Peyer's patch (tissue), 4 donors: ENCODE measurements at regions not wholly inside any gene's neighbourhood (a gene's known extent, or its start where the extent isn't known, plus 50 kb on each side); places are given as distances from the start of the nearest gene placed in this dataset.

ENCODE experiments used
- POLR2A ChIP-seq, 2 donors: fragments of 450-650 bp; IDR thresholded peaks; one replicate each; pipeline ENCODE4 v1.5.1; 2017; ENCODE audit warnings: antibody characterized with exemption in 2 of 2, mild to moderate bottlenecking in 2 of 2, moderate library complexity in 2 of 2
- TF ChIP-seq, protein P1 (sequence below), 6 experiments: fragments of 450-650 bp in 4 of 6; fragments of 200-600 bp in 2 of 6; sonication (generic) in 1 of 6; IDR thresholded peaks; one replicate each; pipeline ENCODE4 v1.5.1; 2017 to 2019; ENCODE audit warnings: antibody characterized with exemption in 6 of 6, mild to moderate bottlenecking in 3 of 6, moderate library complexity in 1 of 6

DNA sequence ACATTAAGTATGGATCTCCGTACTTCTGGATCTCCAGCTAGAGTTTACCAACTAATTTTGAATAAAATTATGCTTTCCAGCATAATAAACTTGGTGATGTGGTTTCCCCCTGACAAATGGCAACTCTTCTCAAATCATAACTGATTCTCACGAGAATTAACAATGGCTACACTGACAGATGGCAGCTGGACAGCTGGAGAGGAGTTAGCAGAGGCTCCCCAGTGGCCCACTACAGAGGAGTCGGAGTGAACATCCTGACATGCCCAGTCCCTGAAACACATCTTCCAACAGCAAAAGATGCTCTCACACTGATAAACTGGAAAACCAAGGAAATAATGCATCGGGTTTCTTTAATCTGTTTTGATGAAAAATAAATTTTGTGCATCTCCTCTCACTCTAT, 239.6 kb downstream of the MAN2A1 start:
- no peak for TF ChIP-seq POLR2A (IDR thresholded peaks at IDR 0.05)
- TF ChIP-seq, protein P1, sequence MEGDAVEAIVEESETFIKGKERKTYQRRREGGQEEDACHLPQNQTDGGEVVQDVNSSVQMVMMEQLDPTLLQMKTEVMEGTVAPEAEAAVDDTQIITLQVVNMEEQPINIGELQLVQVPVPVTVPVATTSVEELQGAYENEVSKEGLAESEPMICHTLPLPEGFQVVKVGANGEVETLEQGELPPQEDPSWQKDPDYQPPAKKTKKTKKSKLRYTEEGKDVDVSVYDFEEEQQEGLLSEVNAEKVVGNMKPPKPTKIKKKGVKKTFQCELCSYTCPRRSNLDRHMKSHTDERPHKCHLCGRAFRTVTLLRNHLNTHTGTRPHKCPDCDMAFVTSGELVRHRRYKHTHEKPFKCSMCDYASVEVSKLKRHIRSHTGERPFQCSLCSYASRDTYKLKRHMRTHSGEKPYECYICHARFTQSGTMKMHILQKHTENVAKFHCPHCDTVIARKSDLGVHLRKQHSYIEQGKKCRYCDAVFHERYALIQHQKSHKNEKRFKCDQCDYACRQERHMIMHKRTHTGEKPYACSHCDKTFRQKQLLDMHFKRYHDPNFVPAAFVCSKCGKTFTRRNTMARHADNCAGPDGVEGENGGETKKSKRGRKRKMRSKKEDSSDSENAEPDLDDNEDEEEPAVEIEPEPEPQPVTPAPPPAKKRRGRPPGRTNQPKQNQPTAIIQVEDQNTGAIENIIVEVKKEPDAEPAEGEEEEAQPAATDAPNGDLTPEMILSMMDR (IDR thresholded peaks at IDR 0.05): no peak
